Pons (tissue), 1 donor: ENCODE measurements at regions not wholly inside any gene's neighbourhood (a gene's known extent, or its start where the extent isn't known, plus 50 kb on each side); places are given as distances from the start of the nearest gene placed in this dataset.
A peak's percentile ranks its signal among the peaks of the same experiment; 100 is the strongest.

Source experiments
- DNase-seq: peaks from one replicate; pipeline ENCODE4 v3.0.0-alpha.2; 2016; ENCODE audit warnings: low spot score

GRCh38 chr2:176468457-176469113 is 199.3 kb downstream of the MTX2 start:
- no peak for DNase-seq

DNA sequence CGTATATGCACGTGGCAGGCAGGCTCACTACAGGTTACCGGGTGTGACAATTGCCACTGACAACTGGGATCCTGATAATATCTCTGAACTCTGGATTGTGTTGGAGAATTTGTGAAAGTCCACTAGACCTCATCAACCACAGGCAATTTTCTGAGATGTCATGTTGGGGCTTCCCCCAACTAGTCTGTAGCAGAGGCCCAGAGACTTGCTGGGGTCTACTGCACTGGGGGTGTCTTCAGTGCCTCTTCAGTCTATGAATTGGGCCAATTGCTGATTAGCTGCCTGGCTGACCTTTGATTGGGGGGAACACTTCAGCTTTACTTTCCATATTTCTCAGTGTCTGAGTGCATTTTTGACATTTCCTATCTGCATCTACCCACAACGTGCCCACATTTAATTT is 201.5 kb downstream of the MTX2 start:
- DNase-seq, result no peak

- no peak for DNase-seq
These were observed 202.7 kb downstream of the MTX2 start for GRCh38 chr2:176471949-176472348.

DNA sequence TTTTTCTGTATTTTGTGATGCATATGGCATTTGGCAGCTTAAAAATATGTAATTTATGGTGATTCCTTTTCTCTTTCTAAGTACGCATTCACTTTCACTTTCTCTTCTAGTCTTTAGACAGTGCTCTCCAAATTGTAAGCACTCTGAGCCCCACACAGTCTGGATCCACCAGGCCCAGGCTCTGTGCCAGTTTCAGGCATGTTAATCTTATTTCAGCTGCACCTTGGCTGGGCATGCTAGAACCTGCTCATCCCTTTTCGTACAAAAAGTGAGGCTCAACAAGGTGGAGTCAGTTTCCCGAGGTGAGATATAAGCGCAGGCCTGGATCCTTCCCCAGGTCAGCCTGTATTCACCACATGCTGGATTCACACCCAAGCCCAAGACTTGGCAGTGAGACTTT is 203.9 kb downstream of the MTX2 start:
- no peak for DNase-seq

DNA sequence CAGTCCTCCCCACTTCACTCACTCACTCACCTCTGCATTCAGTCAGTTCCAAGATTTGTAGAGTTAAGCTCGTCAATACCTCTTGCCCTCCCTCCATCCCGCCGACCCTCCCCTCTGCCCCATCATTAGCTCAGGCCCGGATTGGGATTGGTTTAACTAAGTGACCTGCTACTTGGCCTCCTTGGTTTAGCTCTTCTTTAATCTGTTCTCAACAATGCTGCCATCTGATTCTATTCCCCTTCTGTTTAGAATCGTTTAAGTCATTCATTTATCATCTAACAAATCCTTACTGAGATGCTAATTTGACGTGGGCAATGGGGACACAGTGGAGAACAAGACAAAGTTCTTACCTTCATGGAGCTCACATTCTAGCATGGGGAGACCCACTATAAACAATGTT is 204.6 kb downstream of the MTX2 start:
- no peak for DNase-seq

DNA sequence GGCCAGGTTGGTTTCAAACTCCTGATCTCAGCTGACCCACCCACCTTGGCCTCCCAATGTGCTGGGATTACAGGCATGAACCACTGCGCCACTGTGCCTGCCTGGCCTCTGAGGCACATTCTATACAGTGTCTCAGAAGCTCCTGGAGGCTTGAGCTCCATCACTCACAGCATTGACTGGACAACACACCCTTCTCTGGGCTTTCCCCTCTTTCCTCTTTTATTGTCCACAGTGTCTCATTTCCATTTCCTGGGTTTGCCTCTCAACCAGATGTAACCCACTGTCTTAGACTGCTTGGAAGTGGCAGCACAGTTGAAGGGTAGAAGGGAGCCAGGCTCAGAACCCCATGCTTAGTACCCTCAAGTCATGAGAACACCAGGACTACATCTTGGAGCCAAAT is 208.1 kb downstream of the MTX2 start:
- DNase-seq, result no peak

GRCh38 chr2:176479961-176480360 is 210.7 kb downstream of the MTX2 start:
- no peak for DNase-seq

DNA sequence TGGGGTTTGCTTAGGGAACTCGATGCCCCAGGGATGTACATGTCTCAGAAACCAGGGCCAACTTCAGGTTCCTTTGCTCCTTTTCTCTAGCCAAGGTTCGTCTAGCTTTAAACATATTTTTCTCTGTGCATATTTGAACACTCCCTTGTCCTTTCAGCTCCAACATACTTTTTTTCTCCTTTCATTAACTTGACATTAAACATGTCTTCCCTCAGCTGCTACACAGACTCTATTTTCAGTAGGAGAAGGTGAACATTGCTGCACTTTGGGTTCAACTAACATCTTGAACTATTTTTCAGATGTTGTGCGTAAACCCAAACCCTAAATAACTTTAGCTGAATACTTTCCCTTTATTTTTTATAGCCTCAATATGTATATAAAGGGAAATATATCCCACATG is 212.9 kb downstream of the MTX2 start:
- no peak for DNase-seq

DNA sequence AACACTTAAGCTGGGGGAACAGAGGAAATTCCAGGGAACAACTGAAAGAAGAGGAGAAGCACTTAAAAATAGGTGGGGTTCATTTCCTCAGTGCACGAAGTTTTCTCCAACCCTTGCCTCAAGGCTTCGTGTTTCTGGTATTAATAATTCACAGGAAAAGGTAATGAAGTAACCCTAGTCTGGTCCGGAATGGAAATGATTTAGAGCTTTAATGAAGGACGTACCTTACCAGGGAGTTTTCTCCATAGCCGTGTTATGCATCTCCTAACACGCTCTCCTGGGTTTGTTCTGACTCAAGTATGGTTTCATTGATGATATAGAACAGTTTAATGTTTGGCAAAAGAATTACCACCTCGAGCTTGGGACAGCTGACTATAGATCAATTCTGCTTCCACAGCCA is 214.2 kb downstream of the MTX2 start:
- no peak for DNase-seq

DNA sequence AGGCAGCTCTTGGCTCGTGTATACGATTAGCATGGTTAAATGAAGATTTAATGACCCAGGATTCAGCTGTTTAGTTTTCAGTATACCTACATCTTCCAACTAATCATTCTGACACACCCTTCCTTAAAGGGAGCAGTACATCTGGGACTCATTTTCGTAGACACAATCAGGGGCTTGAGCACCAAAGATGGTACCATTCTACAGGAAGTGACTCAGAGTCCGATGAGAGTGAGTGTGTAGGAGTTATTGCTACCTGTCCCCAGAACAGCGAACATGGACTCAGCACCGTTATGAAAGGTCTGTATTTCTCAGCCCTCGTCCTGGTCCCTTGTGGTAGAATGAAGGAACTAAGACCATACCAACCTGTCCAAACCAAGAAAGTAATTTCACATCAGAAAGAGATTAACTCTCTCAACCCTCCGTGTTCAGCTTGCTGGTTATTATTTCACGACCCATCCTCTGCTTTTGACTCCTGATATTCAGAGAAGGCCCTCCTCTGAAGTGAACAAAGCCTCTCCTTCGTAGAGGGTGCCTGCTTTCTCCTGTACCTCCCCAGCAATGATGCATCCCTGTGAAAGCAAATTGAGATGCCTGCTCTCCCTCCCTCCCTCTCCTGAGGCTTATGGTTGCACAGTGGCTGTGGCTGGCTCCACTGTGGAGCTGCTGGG is 214.8 kb downstream of the MTX2 start:
- no peak for DNase-seq

DNA sequence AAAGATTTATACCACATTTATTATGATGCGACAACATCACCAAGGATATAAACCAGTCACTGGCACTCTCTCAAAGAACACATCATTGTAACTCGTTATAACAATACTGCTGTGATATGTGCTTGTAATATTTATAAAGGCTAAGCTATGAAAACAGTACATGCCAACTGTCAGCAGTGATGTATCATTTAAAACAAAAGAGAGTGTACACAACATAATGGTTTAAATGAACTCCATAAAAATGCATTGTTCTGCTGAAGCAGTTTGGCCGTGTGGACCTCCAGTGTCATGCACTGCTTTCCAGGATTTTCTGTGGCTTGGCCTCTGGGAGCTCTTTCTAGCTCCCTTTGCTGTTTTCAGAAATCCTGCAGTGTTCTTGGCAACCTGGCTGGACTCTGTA is 215.6 kb downstream of the MTX2 start:
- DNase-seq, result no peak

DNA sequence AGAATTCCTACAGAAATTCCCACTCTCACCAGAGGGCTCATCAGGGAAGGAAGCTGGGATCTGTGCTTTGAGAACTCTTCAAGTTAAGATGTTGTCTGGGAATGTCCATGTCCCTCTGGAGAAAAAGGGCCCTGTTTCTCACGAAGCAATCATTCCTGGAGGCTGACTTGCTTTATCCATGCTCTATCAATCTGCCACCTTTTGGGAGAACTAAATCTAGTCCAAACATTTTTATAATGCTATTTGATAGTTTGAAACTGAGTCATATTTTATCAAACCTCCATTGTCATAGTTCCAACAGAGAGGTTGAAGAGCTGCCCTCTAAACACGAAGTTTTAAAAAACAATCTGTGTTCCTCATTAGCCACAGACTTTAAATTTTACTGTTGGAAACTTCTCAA is 219.2 kb downstream of the MTX2 start:
- no peak for DNase-seq

DNA sequence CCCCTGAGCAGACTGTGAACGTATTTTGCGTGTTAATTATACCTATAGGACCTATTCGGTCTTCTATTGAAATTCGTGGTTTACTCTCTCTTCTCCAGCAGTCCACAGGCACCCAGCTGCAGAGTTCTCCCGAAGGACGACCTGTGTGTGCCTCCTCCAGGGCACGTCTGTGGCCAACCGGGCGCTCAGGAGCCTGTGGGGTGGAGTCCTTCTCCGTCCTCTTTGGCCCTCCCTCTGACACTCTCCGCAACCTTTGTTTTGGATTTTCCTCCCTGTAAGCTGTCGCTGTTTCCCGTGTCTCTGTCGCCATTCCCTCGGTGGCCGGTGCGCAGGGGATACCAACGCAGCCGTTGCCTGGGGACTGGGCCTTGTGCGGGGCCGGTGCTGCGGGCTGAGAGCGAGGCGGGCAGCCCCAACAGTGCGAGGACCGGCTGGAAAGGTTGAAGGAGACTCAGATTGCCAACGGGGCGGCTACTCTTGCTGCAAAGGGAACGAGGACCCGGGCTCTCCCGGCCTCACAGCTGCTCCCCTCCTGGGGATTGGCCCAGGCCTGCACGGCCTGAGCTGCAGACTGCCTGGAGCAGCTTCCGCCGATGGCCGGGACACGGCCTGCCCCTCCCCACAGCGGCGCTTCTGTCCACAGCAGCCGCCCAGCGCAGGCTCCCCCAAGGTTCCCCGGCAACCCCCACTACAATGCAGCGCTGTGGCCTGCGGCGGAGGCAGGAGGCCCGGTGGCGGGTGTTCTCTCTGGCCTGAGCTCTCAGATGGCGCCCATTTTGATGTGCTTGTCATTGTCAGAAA is 221.0 kb downstream of the MTX2 start:
- no peak for DNase-seq

- DNase-seq, result no peak
These were observed 222.1 kb downstream of the MTX2 start for GRCh38 chr2:176491172-176491904.

GRCh38 chr2:176492583-176492982 is 223.3 kb downstream of the MTX2 start:
- no peak for DNase-seq

DNA sequence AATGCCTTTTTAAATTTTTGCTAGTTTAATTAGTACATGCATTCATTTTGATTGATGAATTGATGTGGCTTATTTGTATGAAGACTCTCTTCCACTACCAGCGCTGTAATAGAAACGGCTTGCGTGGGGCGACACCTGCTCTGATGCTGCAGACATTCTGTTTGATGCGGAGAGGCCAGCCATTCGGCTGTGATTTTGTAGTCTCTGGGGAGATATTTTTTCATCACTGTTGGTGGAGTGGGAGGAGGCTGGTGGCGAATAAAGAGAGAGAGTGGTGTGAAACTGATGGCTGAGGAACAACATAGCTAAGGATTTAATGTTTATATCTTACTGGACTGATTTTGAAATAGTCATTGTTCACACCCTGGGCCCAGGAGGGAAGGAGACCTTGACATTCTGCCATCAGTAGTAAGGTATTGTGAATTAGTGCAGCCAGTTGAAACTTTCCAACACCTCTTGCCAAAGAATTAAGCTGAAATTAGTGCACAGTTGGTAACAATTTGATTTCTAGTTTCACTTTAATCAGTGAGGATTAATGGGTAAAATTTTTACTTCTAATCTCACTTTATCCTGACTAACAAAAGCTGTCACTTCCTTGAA is 224.1 kb downstream of the MTX2 start:
- no peak for DNase-seq

- DNase-seq, result no peak
These were observed 224.7 kb downstream of the MTX2 start for GRCh38 chr2:176493909-176494308.

GRCh38 chr2:176494949-176495353 is 225.7 kb downstream of the MTX2 start:
- peak; percentile 66 for DNase-seq

GRCh38 chr2:176495826-176496225 is 226.6 kb downstream of the MTX2 start:
- no peak for DNase-seq

DNA sequence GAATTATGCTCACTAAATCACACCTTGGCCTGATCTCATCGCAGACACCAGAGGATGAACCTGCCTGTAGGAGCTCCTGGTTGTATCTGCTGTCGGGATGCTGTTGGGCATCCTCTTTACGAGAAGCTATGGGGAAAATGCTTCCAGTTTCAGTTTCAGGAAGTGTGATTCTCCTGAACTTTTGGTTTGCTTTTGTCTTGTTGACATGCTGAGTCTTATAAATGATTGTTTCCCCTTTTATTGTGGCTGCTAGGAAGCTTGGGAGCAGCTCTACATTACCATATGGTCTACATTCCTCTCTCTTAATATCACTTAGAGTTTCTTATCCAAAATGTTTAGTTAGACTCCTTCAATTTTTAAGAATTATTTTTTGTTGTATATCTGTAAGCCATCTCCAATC is 227.5 kb downstream of the MTX2 start:
- no peak for DNase-seq

DNA sequence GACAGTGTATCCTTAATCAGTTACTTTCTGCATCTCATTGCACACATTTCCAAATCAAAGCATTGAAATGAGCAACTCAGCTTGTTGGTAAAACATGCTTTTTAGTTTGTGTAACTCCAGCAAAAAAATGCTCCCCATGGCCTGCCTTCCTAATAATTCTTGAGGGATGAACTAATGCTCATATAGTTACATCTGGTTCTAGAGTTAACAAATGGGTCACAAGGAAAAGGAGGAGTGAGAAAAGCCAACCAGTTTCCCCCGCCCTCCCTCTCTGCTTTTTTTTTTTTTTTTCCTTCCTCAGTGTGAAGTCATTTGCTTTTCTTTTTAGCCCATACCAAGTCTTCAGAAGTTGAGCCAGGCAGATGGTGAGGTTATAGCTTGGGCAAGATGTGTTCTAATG is 231.7 kb downstream of the MTX2 start:
- no peak for DNase-seq

DNA sequence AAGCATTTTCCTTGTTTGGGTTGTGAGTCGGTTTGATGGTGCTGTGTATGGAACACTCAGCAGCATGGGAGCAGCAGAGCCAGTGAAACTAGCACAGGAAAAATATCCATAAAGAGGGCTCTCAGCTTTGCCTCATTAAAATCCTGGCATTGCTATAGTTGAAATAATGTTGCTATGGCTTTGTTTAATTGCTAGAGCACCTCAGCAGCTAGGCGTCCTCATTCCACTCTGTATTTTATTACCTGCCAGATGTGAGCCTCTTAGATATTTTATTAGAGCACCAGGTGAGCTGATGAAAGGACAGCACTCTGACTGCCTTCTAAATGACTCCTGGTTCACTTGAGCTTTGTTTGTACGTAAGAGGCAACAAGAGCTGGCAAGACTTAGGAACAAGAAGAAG is 232.4 kb downstream of the MTX2 start:
- DNase-seq, result no peak
